Ectodermal cell (in vitro differentiated cells): ENCODE measurements at regions not wholly inside any gene's neighbourhood (a gene's known extent, or its start where the extent isn't known, plus 50 kb on each side); places are given as distances from the start of the nearest gene placed in this dataset.

Experiments used
- H3K27ac ChIP-seq: 2 replicates; pipeline ENCODE4 v1.7.0; 2013; ENCODE audit warnings: mild to moderate bottlenecking, low read depth, low read length; ENCODE audit not compliant: insufficient read depth, poor library complexity, severe bottlenecking
- H3K27me3 ChIP-seq: 2 replicates; pipeline ENCODE4 v1.7.0; 2013; ENCODE audit warnings: mild to moderate bottlenecking, low read length; ENCODE audit not compliant: insufficient read depth, control insufficient read depth, poor library complexity, severe bottlenecking
- H3K36me3 ChIP-seq: one replicate; pipeline ENCODE4 v1.7.0; 2013; ENCODE audit warnings: low read length; ENCODE audit not compliant: control insufficient read depth, insufficient read depth
- H3K4me1 ChIP-seq: one replicate; pipeline ENCODE4 v1.7.0; 2013; ENCODE audit warnings: low read length; ENCODE audit not compliant: control insufficient read depth, insufficient read depth
- H3K4me3 ChIP-seq: 2 replicates; pipeline ENCODE4 v1.7.0; 2013; ENCODE audit warnings: low read depth, low read length, control low read depth; ENCODE audit not compliant: insufficient read depth
- H3K9me3 ChIP-seq: 2 replicates; pipeline ENCODE4 v1.7.0; 2013; ENCODE audit warnings: mild to moderate bottlenecking, low read length, moderate library complexity; ENCODE audit not compliant: control insufficient read depth
- WGBS, 2 experiments: methylation state at CpG; one replicate each; pipeline ENCODE4 v1.1.7; 2013; ENCODE audit warnings: missing lambda C conversion rate in 2 of 2; 5-methylcytosine and 5-hydroxymethylcytosine counted together

- no peaks in the 10 kb centered on the region for H3K36me3 ChIP-seq
- H3K27ac ChIP-seq: no peak overlapping the region
- 98 to 100% methylated on average over 2 of the region's 2 CpGs for WGBS, 2 experiments
- no peaks in the 10 kb centered on the region for H3K9me3 ChIP-seq
- no peaks in the 10 kb centered on the region for H3K27me3 ChIP-seq
- H3K4me3 ChIP-seq: no peak overlapping the region
- no peaks in the 10 kb centered on the region for H3K4me1 ChIP-seq
Observed at GRCh38 chr22:34080433-34080832, 160.2 kb upstream of the LARGE1 start.

DNA sequence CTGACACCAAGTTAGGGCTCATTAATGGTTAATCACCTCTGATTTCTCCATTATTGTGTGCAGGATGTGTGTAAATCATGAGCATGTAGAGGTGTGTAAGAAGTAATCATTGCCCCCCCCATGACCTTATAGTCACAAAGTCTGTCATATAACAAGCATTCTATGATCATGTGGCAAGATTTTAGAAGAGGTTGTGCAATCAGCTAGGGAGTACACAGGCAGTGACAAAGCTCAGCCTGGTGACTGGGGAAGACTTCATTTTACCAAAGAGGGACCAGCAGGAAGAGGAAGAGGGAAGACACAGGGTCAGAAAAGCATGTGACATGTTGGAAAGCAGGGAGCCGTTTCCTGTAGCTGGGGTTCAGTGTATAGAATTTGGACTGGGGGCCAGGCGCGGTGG is 176.5 kb upstream of the LARGE1 start:
- Histone ChIP-seq H3K9me3 (no peaks in the 10 kb centered on the region), H3K4me3 (no peak overlapping the region), H3K36me3 (no peaks in the 10 kb centered on the region), H3K4me1 (no peaks in the 10 kb centered on the region), H3K27me3 (no peaks in the 10 kb centered on the region), H3K27ac (no peak overlapping the region)
- 88 to 96% methylated on average over 3 of the region's 3 CpGs for WGBS, 2 experiments

GRCh38 chr22:34099278-34099677 is 179.0 kb upstream of the LARGE1 start:
- WGBS, 2 experiments: 0% methylated on average over 1 of the region's 1 CpG; no CpG with 5 or more reads in 1 of the 2 experiments

GRCh38 chr22:34102633-34103032 is 182.4 kb upstream of the LARGE1 start:
- WGBS, 2 experiments: 74 to 81% methylated on average over 5 of the region's 5 CpGs
- no peaks in the 10 kb centered on the region for H3K36me3 ChIP-seq

More at GRCh38 chr22:34099278-34099677, 179.0 kb upstream of the LARGE1 start:
- no peak overlapping the region for H3K27ac ChIP-seq
- no peaks in the 10 kb centered on the region for H3K36me3 ChIP-seq
- H3K4me3 ChIP-seq: no peak overlapping the region
- H3K4me1 ChIP-seq: no peaks in the 10 kb centered on the region
- no peaks in the 10 kb centered on the region for H3K9me3 ChIP-seq
- no peaks in the 10 kb centered on the region for H3K27me3 ChIP-seq

GRCh38 chr22:34105461-34106062 is 185.3 kb upstream of the LARGE1 start:
- Histone ChIP-seq H3K27me3 (no peaks in the 10 kb centered on the region), H3K9me3 (no peaks in the 10 kb centered on the region), H3K36me3 (no peaks in the 10 kb centered on the region), H3K27ac (no peak overlapping the region), H3K4me1 (peaks cover 6% of the 10 kb centered on the region), H3K4me3 (no peak overlapping the region)
- WGBS, 2 experiments: 25 to 26% methylated on average over 10 of the region's 10 CpGs

More at GRCh38 chr22:34102633-34103032, 182.4 kb upstream of the LARGE1 start:
- H3K27me3 ChIP-seq: no peaks in the 10 kb centered on the region
- H3K9me3 ChIP-seq: no peaks in the 10 kb centered on the region
- no peak overlapping the region for H3K27ac ChIP-seq
- peaks cover 6% of the 10 kb centered on the region for H3K4me1 ChIP-seq
- H3K4me3 ChIP-seq: no peak overlapping the region

DNA sequence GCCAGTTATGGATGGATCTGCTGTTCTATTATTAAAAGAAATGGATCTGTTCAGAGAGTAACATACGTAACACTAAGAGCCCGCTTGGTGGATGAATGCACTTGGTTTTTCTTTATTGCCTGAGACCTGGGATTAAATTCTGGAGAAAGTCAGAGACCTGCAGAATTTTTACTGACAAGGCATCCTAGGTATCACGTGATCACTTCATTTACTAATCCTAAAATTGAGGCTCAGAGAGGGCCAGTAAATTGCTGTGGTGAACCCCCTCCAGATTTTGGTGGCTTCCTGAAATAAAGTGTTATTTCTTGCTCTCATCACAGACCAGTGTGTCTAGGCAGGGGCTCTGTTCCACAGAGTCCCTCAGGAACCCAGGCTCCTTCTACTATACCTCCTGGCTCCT is 187.9 kb upstream of the LARGE1 start:
- no peaks in the 10 kb centered on the region for H3K27me3 ChIP-seq
- H3K4me1 ChIP-seq: peaks cover 6% of the 10 kb centered on the region
- no peaks in the 10 kb centered on the region for H3K9me3 ChIP-seq
- no peak overlapping the region for H3K27ac ChIP-seq
- 93 to 94% methylated on average over 3 of the region's 3 CpGs for WGBS, 2 experiments
- no peaks in the 10 kb centered on the region for H3K36me3 ChIP-seq
- no peak overlapping the region for H3K4me3 ChIP-seq

GRCh38 chr22:34111210-34111824 is 191.0 kb upstream of the LARGE1 start:
- H3K36me3 ChIP-seq: no peaks in the 10 kb centered on the region
- H3K4me1 ChIP-seq: no peaks in the 10 kb centered on the region
- WGBS, 2 experiments: 21 to 26% methylated on average over 7 of the region's 7 CpGs
- no peak overlapping the region for H3K27ac ChIP-seq
- H3K4me3 ChIP-seq: no peak overlapping the region
- H3K9me3 ChIP-seq: no peaks in the 10 kb centered on the region
- H3K27me3 ChIP-seq: no peaks in the 10 kb centered on the region

GRCh38 chr22:34113381-34113780 is 193.1 kb upstream of the LARGE1 start:
- 92 to 96% methylated on average over 6 of the region's 6 CpGs for WGBS, 2 experiments
- no peaks in the 10 kb centered on the region for H3K9me3 ChIP-seq
- no peaks in the 10 kb centered on the region for H3K4me1 ChIP-seq
- H3K36me3 ChIP-seq: no peaks in the 10 kb centered on the region
- no peak overlapping the region for H3K27ac ChIP-seq
- no peak overlapping the region for H3K4me3 ChIP-seq
- no peaks in the 10 kb centered on the region for H3K27me3 ChIP-seq

GRCh38 chr22:34114406-34114805 is 194.1 kb upstream of the LARGE1 start:
- WGBS, 2 experiments: 84 to 85% methylated on average over 2 of the region's 2 CpGs
- Histone ChIP-seq H3K4me3 (no peak overlapping the region), H3K27me3 (no peaks in the 10 kb centered on the region)

DNA sequence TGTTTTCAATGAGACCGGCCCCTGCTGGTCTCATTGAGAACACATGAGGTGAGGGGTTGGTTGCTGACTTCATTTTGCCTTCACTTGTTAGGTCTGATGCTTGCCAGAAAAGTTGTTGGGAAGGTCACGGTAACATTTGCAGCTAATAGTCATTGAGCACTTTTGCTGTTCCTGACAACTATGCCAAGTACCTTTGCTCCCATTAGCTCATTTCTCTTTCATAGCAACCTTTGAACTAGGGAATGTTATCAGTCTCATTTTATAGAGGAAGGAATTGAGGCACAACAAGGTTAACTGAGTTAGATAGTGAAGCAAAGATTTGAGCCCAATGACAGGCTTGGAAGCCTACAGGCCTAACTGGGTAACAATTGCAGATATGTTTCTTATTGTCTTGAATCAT is 195.4 kb upstream of the LARGE1 start:
- WGBS, 2 experiments: 92 to 95% methylated on average over 2 of the region's 2 CpGs
- no peak overlapping the region for H3K27ac ChIP-seq

More at GRCh38 chr22:34114406-34114805, 194.1 kb upstream of the LARGE1 start:
- no peaks in the 10 kb centered on the region for H3K9me3 ChIP-seq
- no peaks in the 10 kb centered on the region for H3K4me1 ChIP-seq
- H3K27ac ChIP-seq: no peak overlapping the region
- no peaks in the 10 kb centered on the region for H3K36me3 ChIP-seq

More for the DNA sequence above, 195.4 kb upstream of the LARGE1 start:
- Histone ChIP-seq H3K4me1 (no peaks in the 10 kb centered on the region), H3K27me3 (no peaks in the 10 kb centered on the region), H3K9me3 (no peaks in the 10 kb centered on the region), H3K36me3 (no peaks in the 10 kb centered on the region), H3K4me3 (no peak overlapping the region)
